ENCODE measurements at regions not wholly inside any gene's neighbourhood (a gene's known extent, or its start where the extent isn't known, plus 50 kb on each side); places are given as distances from the start of the nearest gene placed in this dataset.

- TF ChIP-seq CTCF (IDR thresholded peaks at IDR 0.05) = no peak
- no peak for TF ChIP-seq EP300 (IDR thresholded peaks at IDR 0.05)
- no peak for TF ChIP-seq POLR2AphosphoS5 (IDR thresholded peaks at IDR 0.05)
- TF ChIP-seq POLR2A (IDR thresholded peaks at IDR 0.05) = no peak
Measured at GRCh38 chr9:124130277-124131075, 118.9 kb downstream of the LHX2 start.

Data from sigmoid colon (tissue), 4 donors.